Liver (tissue), 8 donors: ENCODE measurements at regions not wholly inside any gene's neighbourhood (a gene's known extent, or its start where the extent isn't known, plus 50 kb on each side); places are given as distances from the start of the nearest gene placed in this dataset.

Experiments used
- DNase-seq: peaks from one replicate; pipeline ENCODE4 v3.0.0-alpha.2; 2017; ENCODE audit warnings: low spot score
- H3K27ac ChIP-seq, 2 donors: one replicate each; pipeline ENCODE4 v1.7.0; 2013; ENCODE audit warnings: inconsistent platforms in 2 of 2, low read length in 2 of 2, control low read depth in 1 of 2, low read depth in 1 of 2, mild to moderate bottlenecking in 1 of 2
- H3K27me3 ChIP-seq, 4 donors: one replicate each; pipeline versions ENCODE4 v1.6.1 to v1.7.0; 2013; ENCODE audit warnings: low read length in 3 of 4, inconsistent platforms in 1 of 4, mild to moderate bottlenecking in 1 of 4, moderate library complexity in 1 of 4; ENCODE audit not compliant: control insufficient read depth in 4 of 4, insufficient read depth in 4 of 4
- H3K36me3 ChIP-seq, 4 donors: one replicate each; pipeline versions ENCODE4 v1.6.1 to v1.7.0; 2013; ENCODE audit warnings: low read length in 3 of 4, mild to moderate bottlenecking in 3 of 4, low read depth in 1 of 4, moderate library complexity in 1 of 4; ENCODE audit not compliant: control insufficient read depth in 4 of 4, insufficient read depth in 3 of 4
- H3K4me1 ChIP-seq, 4 donors: one replicate each; pipeline versions ENCODE4 v1.6.1 to v1.7.0; 2013; ENCODE audit warnings: low read length in 3 of 4, mild to moderate bottlenecking in 3 of 4, moderate library complexity in 1 of 4; ENCODE audit not compliant: control insufficient read depth in 4 of 4, insufficient read depth in 4 of 4
- H3K4me3 ChIP-seq, 3 donors: one replicate each; pipeline versions ENCODE4 v1.6.1 to v1.7.0; 2013; ENCODE audit warnings: low read length in 3 of 3, control low read depth in 1 of 3, low read depth in 1 of 3, mild to moderate bottlenecking in 1 of 3
- H3K9ac ChIP-seq, 2 donors: one replicate each; pipeline ENCODE4 v1.7.0; 2013; ENCODE audit warnings: low read length in 2 of 2, mild to moderate bottlenecking in 2 of 2, moderate library complexity in 2 of 2, control low read depth in 1 of 2, low read depth in 1 of 2
- H3K9me3 ChIP-seq, 4 donors: one replicate each; pipeline versions ENCODE4 v1.6.1 to v1.7.0; 2013; ENCODE audit warnings: low read length in 3 of 4; ENCODE audit not compliant: control insufficient read depth in 4 of 4
- GABPA ChIP-seq, 2 donors: IDR thresholded peaks in 1 of 2; conservative IDR thresholded peaks in 1 of 2; 2 replicates each; pipeline ENCODE4 v1.6.1; 2016; ENCODE audit warnings: antibody characterized with exemption in 2 of 2, mild to moderate bottlenecking in 1 of 2, moderate library complexity in 1 of 2
- HNF4A ChIP-seq, 2 donors: conservative IDR thresholded peaks; 2 replicates each; pipeline ENCODE4 v1.6.1; 2016; ENCODE audit warnings: antibody characterized with exemption in 2 of 2, mild to moderate bottlenecking in 2 of 2
- HNF4G ChIP-seq: IDR thresholded peaks from 2 replicates; pipeline ENCODE4 v1.6.1; 2016; ENCODE audit warnings: antibody characterized with exemption
- NR2F2 ChIP-seq: IDR thresholded peaks from 2 replicates; pipeline ENCODE4 v1.6.1; 2016; ENCODE audit warnings: antibody characterized with exemption
- RAD21 ChIP-seq, 2 donors: IDR thresholded peaks; 2 replicates each; pipeline ENCODE4 v1.6.1; 2016; ENCODE audit warnings: antibody characterized with exemption in 2 of 2, mild to moderate bottlenecking in 2 of 2
- TAF1 ChIP-seq: conservative IDR thresholded peaks from 2 replicates; pipeline ENCODE4 v1.6.1; 2016; ENCODE audit warnings: antibody characterized with exemption, mild to moderate bottlenecking
- ZBTB33 ChIP-seq: IDR thresholded peaks from 2 replicates; pipeline ENCODE4 v1.6.1; 2016; ENCODE audit warnings: antibody characterized with exemption
- WGBS: extraction: QIAGEN DNeasy Blood & Tissue Kit; methylation state at CpG from one replicate; pipeline ENCODE4 v1.1.7; 2013; 5-methylcytosine and 5-hydroxymethylcytosine counted together
- TF ChIP-seq, protein P1 (sequence below): IDR thresholded peaks from 2 replicates; pipeline ENCODE4 v1.6.1; 2016; ENCODE audit warnings: antibody characterized with exemption, mild to moderate bottlenecking
- TF ChIP-seq, protein P2 (sequence below): fragments of 150-350 bp; IDR thresholded peaks from 2 replicates; pipeline ENCODE4 v1.5.1; 2017; ENCODE audit warnings: improper control_type of control experiment, low read depth, low read length; ENCODE audit not compliant: missing input control
- donor health status: healthy.
- donor health status: healthy.
- donor health status: healthy.
- donor health status: healthy.
- donor health status: healthy.

DNA sequence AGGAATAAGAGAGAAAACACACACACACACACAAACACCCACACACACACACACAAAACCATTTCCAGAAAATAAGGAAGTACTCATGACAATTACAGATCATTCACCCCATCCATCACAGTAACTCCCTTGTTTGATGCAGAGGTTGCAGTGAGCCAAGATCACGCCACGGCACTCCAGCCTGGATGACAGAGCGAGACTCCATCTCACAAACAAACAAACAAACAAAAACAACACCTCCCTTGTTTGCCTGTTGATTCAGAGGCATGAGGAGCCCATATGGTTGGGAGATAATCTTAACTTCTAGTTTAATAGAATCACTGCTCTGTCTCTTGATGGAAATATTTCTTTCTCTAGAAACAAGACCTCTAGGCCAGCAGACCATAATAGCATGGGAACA is 2043.5 kb upstream of the AGA start:
- no peak for TF ChIP-seq HNF4A (conservative IDR thresholded peaks at IDR 0.05)
- TF ChIP-seq RAD21 (IDR thresholded peaks at IDR 0.05): no peak
- TF ChIP-seq TAF1: no peak
- no peak for TF ChIP-seq NR2F2
- TF ChIP-seq GABPA (IDR thresholded peaks at IDR 0.05 in 1 of 2, conservative IDR thresholded peaks at IDR 0.05 in 1 of 2): no peak
- no peak overlapping the region for H3K4me3 ChIP-seq
- no peaks in the 10 kb centered on the region for H3K4me1 ChIP-seq
- WGBS: 63% methylated on average over 3 of the region's 3 CpGs
- H3K9me3 ChIP-seq: no peaks in the 10 kb centered on the region
- H3K27me3 ChIP-seq: no peaks in the 10 kb centered on the region
- no peak overlapping the region for H3K27ac ChIP-seq
- no peak for DNase-seq
- no peaks in the 10 kb centered on the region for H3K36me3 ChIP-seq
- no peak overlapping the region for H3K9ac ChIP-seq

DNA sequence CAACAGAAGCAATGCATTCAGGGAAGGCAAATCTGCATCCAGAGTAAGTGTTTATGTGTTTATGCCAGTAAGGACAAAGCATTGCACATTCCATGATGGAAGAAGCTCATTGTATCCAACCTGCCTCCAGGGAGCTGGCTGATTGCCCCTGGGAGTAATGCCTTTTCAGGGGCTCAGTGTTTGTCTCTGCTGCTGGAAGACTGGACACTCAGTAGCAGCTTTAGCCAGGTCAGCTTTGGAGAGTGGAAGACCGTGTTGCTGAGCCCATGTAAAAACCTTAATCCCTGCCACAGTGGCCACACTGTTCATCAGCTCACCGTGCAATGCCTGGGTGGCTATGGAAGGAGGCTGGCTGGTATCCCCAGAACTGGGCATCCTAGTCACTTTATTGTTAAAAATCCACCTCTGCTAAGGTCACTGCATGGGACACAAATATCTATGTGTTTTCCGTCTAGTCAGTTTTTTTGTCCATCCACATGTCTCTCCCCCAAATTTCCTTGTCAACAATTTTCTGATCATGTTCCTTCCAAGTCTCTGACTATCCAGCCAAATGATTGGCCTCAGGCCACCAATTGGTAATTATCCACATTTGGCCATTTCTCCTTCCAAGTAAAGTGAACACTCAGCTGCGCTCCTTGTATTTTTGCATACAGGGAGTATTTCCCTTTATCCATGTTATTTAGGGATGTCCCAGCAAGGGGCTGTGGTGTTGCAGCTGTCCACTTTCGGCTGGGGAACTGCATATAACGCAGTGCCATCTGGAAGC is 2044.5 kb upstream of the AGA start:
- no peak for DNase-seq
- H3K4me3 ChIP-seq: no peak overlapping the region
- H3K4me1 ChIP-seq: no peaks in the 10 kb centered on the region
- H3K27me3 ChIP-seq: no peaks in the 10 kb centered on the region
- WGBS: 74% methylated on average over 6 of the region's 6 CpGs
- H3K9ac ChIP-seq: no peak overlapping the region
- TF ChIP-seq HNF4G: no peak
- TF ChIP-seq, protein P1, sequence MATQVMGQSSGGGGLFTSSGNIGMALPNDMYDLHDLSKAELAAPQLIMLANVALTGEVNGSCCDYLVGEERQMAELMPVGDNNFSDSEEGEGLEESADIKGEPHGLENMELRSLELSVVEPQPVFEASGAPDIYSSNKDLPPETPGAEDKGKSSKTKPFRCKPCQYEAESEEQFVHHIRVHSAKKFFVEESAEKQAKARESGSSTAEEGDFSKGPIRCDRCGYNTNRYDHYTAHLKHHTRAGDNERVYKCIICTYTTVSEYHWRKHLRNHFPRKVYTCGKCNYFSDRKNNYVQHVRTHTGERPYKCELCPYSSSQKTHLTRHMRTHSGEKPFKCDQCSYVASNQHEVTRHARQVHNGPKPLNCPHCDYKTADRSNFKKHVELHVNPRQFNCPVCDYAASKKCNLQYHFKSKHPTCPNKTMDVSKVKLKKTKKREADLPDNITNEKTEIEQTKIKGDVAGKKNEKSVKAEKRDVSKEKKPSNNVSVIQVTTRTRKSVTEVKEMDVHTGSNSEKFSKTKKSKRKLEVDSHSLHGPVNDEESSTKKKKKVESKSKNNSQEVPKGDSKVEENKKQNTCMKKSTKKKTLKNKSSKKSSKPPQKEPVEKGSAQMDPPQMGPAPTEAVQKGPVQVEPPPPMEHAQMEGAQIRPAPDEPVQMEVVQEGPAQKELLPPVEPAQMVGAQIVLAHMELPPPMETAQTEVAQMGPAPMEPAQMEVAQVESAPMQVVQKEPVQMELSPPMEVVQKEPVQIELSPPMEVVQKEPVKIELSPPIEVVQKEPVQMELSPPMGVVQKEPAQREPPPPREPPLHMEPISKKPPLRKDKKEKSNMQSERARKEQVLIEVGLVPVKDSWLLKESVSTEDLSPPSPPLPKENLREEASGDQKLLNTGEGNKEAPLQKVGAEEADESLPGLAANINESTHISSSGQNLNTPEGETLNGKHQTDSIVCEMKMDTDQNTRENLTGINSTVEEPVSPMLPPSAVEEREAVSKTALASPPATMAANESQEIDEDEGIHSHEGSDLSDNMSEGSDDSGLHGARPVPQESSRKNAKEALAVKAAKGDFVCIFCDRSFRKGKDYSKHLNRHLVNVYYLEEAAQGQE: no peak
- TF ChIP-seq RAD21 (IDR thresholded peaks at IDR 0.05): no peak
- TF ChIP-seq, protein P2, sequence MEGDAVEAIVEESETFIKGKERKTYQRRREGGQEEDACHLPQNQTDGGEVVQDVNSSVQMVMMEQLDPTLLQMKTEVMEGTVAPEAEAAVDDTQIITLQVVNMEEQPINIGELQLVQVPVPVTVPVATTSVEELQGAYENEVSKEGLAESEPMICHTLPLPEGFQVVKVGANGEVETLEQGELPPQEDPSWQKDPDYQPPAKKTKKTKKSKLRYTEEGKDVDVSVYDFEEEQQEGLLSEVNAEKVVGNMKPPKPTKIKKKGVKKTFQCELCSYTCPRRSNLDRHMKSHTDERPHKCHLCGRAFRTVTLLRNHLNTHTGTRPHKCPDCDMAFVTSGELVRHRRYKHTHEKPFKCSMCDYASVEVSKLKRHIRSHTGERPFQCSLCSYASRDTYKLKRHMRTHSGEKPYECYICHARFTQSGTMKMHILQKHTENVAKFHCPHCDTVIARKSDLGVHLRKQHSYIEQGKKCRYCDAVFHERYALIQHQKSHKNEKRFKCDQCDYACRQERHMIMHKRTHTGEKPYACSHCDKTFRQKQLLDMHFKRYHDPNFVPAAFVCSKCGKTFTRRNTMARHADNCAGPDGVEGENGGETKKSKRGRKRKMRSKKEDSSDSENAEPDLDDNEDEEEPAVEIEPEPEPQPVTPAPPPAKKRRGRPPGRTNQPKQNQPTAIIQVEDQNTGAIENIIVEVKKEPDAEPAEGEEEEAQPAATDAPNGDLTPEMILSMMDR: no peak
- TF ChIP-seq ZBTB33: no peak
- H3K27ac ChIP-seq: no peak overlapping the region
- H3K36me3 ChIP-seq: no peaks in the 10 kb centered on the region
- H3K9me3 ChIP-seq: no peaks in the 10 kb centered on the region
